ENCODE measurements at regions not wholly inside any gene's neighbourhood (a gene's known extent, or its start where the extent isn't known, plus 50 kb on each side); places are given as distances from the start of the nearest gene placed in this dataset.

DNA sequence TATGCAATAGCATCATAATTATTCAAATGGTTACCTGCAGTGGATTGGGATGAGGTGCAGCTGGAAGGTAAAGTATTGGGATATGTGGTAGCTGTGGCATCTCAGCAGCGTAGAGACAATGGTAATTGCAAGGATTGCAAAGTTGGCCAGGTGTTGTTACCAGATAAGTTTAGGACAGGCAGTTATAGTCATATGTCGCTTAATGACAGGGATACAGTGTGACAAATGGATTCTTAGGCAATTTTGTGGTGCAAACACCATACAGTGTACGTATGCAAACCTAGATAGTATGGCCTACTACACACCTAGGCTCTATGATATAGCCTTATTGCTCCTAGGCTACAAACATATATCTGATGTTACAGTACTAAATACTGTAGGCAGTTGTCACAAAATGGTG lies 163.5 kb upstream of the LYZL2 start:
- no peak for DNase-seq

DNA sequence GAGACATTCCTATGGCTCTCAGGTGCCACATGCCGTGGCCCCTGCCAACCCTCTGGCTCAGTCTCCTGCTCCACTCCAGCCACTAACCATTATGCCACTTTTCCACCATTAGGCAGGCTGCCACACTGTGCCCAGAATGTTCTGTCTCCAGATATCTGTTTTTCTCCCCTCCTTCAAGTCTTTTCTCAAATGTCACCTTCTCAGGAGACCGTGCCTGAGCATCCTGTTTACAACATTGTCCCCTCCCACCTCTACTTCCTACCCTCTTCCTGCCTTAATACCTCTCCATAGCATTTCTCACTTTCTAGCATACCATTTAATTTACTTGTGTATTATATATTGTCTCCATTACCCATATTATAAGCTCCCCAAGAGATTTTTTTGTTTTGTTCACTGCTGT lies 162.5 kb upstream of the LYZL2 start:
- no peak for DNase-seq

DNA sequence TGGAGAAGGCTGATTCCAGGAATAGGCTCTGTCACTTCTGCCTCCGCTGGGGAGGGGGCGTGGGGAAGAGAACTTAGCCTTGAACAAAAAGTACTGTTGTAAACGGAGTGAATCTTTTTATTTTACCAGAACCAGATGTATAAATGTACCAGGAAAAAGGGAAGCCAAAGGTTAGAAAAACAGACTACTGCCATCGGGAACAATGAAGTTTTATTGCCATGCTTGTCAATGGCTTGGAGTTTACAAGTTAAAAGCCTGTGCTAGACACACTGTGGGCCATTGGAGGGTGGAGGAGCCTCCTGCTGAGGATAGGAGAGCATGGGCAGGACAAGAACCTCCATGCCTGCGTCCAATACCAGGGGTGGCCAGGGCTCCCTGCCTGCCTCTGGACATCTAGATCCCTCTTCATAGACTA lies 161.7 kb upstream of the LYZL2 start:
- DNase-seq: no peak

DNA sequence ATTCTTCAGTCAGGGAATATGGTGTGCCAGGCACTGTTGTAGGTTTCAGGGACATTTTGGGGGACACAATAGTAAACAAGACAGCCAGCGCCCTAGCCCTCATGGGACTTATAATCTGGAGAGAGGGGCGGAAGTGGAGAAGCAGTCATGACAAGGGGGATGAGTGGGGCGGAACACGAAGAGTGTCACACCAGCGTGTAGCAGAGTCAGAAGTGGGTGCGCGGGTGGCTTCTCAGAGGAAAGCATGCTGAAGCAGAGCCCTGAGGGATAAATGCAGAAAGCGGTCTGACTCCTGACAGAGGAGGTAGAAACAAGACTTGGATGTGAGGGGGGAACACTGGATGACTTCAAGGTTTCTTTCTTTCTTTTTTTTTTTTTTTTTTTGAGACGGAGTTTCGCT lies 160.3 kb upstream of the LYZL2 start:
- DNase-seq: no peak

DNA sequence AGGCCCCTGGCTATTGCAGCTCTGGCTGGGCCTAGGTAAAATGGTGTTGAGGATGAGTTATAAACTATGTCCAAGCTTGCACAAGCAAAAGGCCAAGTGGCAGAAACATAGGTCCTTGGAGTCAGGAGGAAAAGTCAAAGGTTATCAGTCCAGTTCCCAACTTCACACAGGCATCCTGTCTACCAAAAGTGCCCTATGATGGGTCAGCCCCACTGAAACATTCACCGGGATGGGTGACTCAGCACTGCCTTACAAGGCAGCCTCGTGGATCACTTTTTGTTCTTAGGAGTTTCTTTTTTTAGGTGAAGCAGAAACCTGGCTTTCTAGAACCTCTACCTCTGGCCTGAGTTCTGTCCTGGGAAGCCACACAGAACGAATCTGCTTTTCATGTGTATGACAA lies 158.8 kb upstream of the LYZL2 start:
- DNase-seq: no peak

DNA sequence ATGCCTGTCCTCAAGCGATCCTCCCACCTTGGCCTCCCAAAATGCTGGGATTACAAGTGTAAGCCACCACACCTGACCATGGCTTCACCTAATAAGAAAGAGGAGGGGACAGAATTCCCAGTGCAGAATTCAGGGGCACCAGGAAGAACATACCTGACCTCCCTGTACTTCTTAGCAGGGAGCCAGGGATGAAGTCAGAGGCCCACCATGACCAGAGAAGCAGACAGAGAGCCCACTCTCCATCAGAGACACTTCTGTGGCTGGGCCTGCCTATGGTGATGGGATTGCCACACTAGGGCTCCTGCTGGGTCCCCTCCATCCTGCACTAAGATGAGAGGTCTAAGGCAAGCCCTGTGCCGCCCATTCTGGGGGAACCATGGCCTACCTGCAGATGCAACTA lies 157.4 kb upstream of the LYZL2 start:
- DNase-seq: no peak

DNA sequence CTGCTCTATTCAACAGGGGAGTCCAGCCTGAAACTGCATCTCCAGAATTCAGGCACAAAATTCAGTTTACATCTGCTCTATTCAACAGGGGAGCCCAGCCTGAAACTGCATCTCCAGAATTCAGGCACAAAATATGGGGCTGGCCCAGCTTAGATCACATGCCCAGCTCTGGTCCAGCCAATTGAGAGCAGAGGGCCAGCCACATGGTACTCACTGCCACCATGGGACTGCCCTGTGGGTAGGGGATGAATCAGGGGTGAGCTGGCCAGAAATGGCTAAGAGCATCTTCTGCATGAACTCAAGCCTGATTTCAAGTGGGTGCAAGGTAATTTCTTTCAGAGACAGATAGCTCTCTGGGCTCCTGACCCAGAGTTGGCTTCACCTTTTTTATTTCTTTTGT lies 156.6 kb upstream of the LYZL2 start:
- DNase-seq: no peak

DNA sequence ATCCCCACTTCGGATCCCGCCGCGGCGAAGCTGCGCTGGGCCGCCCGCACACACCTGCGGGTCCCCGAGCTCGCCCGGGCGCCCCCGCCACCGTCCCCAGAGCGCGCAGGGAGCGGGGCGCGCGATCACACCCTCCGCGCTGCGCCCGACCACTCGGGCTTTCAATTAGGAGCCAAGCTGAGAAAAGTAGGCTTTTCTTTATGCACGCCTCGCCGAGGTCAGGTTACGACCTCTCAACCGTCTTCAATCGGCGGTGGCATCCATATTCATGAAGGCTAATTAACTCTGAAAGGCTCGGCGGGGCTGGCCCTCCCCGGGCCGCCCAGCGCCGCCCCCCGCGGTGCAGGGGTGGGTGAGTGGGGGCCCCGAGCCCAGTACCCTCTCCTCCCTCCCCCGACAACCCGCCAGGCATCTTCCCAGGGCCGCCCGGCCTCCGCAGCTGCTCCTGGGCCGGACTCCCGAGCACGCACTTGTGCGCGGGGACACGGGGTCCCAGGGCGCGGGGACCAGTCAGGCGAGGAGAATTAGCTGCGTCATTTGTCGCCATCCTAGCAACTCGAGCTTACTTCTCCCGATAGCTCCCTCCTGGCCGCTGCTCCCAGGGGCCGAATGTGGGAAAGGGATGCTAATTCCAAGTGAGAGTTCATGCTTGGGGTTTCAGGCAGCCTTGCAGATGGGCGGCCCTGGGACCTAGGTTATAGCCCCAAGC lies 155.5 kb upstream of the LYZL2 start:
- peak; percentile 72 for DNase-seq

DNA sequence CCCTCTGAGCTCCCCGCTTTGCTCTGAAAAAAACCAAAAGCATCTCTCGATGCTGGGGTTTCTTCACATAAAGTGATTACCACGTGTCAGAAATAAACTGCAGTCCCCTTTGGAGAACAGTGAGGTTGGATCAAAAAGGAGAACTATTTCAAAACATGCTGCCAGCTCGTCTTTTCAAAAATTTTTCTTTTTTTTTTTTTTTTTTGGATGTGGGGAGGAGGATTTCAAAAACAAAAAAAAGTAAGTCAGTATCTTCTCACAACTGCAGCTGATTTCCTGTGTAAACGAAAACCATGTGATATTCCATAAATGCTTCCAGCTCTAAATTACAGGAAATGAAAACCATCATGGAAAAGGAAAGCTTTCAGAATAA lies 155.0 kb upstream of the LYZL2 start:
- no peak for DNase-seq

DNA sequence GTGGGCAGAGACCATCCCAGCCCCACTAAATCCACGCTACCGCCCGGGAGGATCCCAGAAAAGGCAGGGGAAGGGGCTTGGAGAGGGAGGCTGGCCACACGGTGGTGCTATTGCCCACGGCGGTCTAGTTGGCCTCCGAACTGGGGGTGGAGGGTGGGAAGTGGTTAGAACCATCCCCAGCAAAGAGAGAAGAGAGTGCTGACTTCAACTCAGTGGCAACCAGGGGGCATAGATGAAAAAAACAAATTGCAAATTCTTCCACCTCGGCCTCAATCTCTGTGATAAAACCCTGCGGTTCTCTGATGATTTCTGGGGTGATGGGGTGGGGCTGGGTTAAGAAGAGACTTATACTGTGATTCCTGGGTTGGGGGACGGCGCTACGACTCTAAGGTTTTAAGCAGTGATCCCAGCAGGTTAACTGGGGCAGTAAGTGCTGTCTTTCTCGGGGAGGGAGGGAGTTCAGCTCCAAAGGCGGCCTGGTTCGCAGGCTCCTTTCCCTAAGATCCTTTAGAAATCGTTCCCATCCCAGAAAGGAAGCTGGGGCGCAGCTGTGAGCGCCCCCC lies 154.5 kb upstream of the LYZL2 start:
- peak; percentile 56 for DNase-seq

DNA sequence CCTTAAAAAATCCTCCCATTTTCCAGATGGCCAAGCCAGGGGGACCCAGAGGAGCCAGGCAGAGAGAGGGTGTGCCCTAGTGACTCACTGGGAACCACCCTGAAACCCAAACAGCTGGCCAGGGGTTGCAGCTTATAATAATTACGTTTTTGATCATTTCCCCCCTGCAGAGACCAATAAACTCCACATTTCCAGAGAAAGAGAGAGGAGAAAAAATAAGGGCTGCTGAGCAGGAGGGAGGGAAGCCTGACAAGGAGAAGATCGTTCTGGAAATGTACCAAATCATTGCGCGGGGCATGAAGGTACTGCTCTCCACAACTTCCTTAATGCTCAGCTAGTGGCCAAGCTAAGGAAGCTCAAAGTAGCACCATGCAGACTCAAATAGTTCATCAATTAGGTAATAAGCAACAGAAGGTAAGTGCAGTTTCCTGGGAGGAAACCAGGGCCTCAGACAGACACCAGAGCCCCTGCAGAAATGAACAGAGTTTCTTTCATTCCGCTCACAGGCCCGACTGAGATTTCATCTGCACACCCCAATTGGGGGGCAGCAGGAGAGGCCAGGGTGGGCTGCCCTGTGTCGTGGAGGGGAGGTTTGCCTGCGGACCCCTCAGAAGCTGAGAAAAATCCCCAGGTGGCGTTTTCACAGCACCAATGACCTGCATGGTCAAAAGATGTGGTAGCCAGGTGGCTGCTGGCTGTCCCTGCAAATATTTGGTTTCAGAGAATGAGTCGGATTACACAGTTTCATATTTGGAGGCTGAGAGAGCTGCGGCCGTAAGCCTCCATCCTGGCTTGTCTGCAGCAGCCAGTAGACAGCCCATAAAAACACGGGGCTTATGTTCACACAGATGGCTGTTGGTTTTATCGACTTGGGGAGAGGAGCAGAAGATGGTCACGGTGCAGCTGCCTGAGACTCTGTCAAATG lies 153.2 kb upstream of the LYZL2 start:
- no peak for DNase-seq

DNA sequence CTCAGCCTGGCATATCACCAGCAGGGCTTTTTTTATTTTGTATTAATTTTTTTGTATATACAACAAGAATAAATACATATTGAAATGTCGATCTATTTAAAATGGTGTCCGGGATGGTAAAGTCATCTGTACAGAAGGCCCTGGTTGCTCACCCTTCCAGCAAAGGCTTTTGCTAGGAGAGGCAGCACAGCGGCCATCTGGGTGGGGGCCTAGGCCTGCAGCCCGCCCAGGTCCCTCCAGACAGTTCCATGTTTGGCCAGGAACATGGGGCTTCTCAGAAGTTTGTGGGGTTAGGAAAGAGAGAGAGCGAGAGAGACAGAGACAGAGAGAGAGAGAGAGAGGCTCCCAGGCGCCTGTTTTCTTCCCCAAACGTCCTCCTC lies 152.6 kb upstream of the LYZL2 start:
- no peak for DNase-seq

DNA sequence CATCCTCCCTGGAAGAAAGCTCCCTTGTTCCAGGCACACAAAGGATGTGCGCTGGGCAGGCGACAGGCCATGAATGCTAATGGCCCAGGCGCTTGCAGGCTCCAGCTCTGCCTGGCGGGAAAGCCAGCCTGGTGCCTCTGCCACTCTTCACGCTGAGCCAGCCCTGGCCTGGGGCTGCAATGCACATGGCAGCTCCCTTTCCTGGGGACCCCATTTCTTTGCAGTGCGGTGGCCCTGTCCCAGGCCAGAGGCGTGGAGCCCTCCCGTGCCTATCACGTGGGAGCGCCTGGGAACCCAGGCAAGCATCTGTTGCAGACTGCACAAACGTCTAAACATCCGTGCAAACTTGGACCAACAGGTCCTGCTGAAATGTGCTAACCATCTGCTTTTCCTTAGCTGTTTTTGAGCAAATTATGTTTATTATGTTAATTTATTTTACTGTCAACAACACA lies 152.1 kb upstream of the LYZL2 start:
- no peak for DNase-seq

DNA sequence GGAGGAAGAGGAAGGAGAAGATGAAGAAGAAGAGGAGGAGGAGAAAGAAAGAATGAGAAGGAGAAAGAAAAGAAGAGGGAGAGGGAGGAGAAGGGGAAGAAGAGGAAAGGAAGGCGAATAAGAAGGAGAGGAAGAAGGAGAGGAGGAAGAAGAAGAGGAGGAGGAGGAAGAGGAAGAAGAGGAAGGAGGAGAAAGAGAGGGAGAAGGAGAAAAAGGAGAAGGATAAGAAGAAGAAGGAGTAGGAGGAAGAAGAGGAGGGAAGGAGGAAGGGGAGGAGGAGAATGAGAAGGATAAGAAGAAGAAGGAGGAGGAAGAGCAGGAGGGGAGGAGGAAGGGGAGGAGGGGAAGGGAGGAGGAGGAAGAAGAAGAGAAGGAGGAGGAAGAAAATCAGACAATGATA lies 149.2 kb upstream of the LYZL2 start:
- DNase-seq: no peak

DNA sequence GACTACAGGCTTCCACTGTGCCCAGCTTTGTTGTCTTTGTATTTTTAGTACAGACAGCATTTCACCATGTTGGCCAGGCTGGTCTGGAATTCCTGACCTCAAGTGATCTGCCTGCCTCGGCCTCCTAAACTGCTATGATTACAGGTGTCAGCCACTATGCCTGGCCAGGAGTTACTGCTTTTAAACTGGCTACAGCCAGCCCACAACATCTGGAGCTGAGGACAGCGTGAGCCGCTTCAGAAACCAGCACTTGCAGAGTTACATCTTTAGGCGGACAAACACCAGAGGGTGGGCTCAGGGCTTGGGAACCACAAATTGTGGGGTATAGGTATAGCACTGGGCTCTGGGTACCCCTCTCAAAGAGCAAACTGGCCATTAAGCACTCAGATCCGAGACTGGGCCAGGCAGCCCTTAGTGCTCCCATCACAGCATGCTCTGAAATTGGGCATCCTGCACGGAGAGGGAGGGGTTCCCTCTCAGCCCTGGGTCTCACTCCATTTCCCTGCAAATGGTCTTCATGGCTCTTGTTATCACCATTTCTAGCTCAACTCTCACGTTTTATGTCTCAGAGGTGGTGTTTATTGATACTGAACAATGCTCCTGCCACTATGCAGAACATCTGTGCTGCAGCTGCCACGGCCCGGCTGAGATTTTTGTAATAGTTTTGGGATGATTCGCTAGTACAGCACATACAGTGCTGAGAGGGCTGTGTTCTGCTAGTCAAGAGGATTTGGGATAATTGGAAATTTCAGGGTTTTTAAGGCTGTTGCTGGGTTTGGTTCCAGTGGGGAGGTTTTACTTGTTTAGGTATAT lies 146.4 kb upstream of the LYZL2 start:
- no peak for DNase-seq

DNA sequence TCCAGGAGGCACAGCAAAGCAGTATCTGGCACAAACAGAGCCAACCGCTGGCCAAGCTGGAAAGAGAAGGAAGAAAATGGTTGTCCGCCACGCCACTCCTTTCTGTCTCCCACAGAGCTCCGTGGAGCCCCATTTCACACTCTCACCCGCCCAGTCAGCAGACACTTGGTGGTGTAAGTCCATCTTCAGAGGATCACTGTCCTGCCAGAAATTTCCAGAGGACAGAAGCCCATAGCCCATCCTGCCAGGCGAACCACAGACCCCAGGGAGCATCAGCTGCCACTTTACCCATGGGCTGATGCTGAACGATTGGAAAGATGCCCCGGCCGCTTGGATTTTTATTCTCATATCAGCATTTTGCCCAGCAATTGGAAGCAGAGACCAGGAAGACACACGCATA lies 144.7 kb upstream of the LYZL2 start:
- DNase-seq: no peak

DNA sequence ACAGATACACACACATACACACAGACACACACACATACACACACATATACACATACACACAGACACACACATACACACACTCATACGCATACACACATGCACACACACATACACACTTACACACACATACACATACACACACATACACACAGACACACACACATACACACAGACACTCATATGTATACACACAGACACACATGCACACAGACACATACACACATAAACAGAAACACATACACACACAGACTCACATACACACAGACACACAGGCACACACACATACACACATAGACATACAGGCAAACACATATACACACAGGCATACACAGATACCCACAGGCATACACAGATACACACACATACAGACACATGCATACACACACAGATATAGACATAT lies 143.9 kb upstream of the LYZL2 start:
- DNase-seq: no peak

DNA sequence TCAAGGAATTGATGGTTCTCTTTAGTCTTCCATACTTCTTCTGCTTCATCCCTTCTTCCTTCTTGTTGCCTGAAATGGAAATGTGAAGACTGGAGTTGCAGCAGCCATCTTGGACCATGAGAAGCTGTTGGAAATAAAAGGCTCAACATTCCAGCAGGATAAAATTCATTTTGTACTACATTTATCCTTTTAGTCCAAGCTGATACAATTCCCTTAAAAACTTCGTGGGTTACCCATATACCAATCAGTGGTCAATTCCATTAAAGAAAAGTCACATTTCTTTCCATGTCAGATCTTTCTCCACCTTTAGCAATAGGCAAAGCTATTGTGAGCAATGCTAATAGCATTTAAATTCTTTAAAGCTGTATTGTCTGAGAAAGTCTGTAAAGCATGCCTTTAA lies 141.3 kb upstream of the LYZL2 start:
- no peak for DNase-seq

DNA sequence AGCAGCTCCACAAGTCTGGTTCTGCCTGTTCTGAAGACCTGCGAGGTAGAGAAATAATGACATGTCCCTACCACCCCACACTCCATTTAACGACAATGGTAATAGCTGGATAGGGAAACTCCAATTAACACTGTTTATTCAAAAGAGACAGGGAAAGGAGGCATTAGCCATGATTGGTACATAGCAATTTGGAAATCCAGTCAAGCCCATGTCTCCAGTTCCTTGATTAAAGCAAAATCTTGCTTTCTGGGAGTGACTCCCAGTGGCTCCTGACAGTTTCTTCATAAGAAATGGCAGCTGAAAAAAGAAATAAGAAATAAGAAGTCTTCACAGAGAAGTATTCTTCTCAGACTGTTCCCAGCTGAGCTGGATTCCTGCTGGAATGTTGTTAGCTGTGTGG lies 140.7 kb upstream of the LYZL2 start:
- no peak for DNase-seq

DNA sequence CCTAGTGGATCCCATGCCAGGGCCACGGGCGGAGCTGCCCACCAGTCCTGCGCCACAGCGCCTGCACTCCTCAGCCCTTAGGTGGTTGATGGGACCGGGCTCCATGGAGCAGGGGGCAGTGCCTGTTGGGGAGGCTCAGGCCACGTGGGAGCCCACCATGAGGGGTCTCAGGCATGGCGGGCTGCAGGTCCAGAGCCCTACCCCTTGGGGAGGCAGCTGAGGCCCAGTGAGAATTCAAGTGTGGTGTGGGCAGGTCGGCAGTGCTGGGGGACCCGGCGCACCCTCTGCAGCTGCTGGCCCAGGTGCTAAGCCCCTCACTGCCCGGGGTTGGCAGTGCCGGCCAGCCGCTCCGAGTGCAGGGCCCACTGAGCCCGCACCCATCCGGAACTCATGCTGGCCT lies 139.8 kb upstream of the LYZL2 start:
- no peak for DNase-seq

DNA sequence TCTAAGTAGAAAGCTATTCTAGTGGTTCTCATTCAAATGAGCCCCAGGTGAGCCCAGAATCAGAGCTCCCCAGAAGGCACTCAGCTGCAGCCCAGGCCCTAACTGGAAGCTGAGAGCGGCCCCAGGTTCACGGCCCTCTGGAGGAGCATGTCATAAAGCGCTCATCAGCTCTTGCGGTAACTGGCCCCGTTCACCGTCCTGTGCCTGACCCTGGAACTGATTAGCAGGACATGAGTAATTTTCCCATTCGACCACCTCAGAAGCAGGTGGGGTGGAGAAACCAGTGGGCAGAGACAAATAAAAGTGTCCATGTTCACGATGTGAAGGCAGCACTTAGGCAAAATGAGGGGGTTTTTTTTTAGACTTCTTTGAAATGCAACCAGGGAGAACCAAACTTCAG lies 136.1 kb upstream of the LYZL2 start:
- no peak for DNase-seq

DNA sequence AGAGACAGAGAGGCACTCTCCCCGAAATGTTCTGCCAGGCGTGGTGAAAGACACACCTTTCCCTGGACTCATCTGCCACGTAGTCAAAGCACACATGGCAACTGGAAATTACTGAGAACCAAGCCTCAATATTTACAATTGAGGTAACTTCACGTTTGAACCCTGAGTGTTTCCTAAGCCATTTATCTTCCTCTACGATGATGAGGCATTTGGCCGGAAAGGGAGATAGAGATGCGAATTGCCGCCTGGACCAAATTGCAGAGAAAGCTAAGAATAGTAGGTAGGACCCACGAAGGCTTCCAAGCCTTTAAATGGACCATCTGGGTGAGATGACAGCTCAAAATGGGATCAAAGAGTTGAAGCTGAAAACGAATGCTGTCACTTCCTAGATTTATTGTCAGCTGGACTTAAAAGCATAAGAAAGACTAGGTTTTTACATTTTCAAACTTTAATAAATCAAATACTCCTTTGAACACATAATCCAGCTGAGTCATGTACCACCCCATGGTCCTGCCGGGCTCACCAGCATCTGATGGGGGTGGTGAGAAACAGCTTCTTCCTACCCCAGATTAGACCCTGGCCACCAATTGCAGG lies 135.6 kb upstream of the LYZL2 start:
- DNase-seq: no peak

DNA sequence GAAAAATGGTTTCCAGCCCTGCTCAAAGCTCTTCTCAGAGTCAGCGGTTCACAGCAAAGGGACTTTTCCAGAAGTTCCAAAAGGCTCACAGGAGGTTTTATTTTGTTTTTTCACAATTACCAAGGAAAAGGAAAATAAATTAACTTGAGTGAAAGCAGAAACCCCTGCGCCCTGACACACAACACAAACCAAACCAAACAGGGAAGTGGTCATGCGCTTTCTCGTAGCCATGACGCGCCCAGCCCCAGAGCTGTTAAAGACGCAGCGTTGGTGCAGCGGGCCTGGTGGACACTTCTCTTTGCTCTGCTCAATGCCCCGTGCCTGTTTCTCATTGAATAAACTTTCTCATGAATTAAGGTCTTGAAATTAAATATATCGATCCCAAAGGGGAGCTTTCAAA lies 134.4 kb upstream of the LYZL2 start:
- DNase-seq: no peak
